ENCODE measurements at regions not wholly inside any gene's neighbourhood (a gene's known extent, or its start where the extent isn't known, plus 50 kb on each side); places are given as distances from the start of the nearest gene placed in this dataset.
A peak's percentile ranks its signal among the peaks of the same experiment; 100 is the strongest.

DNA sequence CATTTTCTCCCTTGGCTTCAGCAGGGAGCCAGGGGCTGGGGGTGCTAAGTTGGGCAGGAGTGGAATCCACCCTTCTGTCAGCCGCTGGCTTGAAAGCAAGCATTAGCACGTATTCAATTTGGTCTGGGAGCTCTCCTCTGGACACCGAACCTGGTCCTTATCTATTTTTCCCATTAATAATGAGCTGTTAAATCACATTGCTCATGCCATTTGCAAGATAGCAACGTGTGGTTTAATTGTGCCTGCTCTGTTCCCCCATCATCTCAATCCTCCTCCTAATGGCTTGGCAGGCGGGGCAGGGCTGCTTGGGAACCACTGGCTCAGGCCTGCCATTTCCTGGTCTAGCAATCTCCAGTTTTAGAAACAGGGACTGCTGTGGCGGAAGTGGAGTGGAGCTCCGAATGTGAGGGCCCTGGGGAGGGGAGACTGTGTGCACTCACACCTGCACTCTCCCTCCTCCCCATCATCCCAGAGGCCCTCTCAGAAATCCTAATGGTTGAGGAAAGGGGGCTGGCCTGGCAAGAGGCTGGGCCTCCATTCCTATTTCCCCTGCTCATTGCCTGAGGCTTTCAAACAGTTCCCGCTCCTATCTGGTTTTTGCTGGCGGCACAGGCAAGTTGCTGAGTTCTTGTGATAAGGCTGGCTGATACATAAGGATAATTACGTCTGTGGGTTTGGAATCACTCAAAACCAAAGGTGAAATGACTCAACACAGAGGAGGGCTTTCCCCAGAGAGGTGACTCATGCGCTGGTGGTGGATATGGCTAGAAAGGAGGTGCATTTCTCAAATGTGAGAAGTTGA, 201.2 kb upstream of the E2F8 start:
- no peaks in the 10 kb centered on the region for H3K36me3 ChIP-seq
- no peak for TF ChIP-seq CTCF (IDR thresholded peaks at IDR 0.05)
- peak overlapping the region; percentile 46 to 82 for H3K27ac ChIP-seq
- H3K4me3 ChIP-seq: no peak overlapping the region
- peaks cover 0 to 21% of the 10 kb centered on the region in 2 donors for H3K4me1 ChIP-seq
- H3K9me3 ChIP-seq: no peaks in the 10 kb centered on the region
- DNase-seq (ENCODE audit: low spot score): peak; percentile 88
- H3K27me3 ChIP-seq: no peaks in the 10 kb centered on the region

GRCh38 chr11:19441288-19441687, 200.5 kb upstream of the E2F8 start:
- DNase-seq (ENCODE audit: low spot score): no peak
- TF ChIP-seq CTCF (IDR thresholded peaks at IDR 0.05): no peak
- Histone ChIP-seq H3K36me3 (no peaks in the 10 kb centered on the region), H3K4me1 (peaks cover 0 to 21% of the 10 kb centered on the region in 2 donors), H3K9me3 (no peaks in the 10 kb centered on the region), H3K27ac (peak overlapping the region; percentile 46 to 82), H3K4me3 (no peak overlapping the region), H3K27me3 (no peaks in the 10 kb centered on the region)

GRCh38 chr11:19437760-19438159, 197.0 kb upstream of the E2F8 start:
- Histone ChIP-seq H3K4me1 (peaks cover 0 to 21% of the 10 kb centered on the region in 2 donors), H3K27me3 (no peaks in the 10 kb centered on the region), H3K9me3 (no peaks in the 10 kb centered on the region), H3K36me3 (no peaks in the 10 kb centered on the region), H3K4me3 (no peak overlapping the region), H3K27ac (no peak overlapping the region)
- no peak for TF ChIP-seq CTCF (IDR thresholded peaks at IDR 0.05)
- no peak for DNase-seq (ENCODE audit: low spot score)

DNA sequence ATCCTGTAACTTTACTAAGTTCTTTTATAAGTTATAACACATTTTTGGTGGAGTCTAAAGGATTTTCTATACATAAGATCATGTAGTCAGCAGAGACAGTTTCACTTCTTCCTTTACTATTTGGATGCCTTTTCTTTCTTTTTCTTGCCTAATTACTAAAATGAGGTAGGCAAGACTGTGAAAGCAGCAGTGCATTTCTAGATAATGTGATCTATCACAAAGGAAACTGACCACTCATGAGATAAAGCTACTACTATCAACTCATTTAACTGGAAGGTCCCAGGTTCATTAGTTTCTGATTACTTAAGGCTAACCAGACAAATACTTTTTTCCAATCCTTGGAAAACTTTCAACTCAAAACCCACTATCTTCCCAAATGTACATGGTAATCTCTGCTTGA, 196.2 kb upstream of the E2F8 start:
- Histone ChIP-seq H3K27me3 (no peaks in the 10 kb centered on the region), H3K27ac (no peak overlapping the region), H3K36me3 (no peaks in the 10 kb centered on the region), H3K9me3 (no peaks in the 10 kb centered on the region), H3K4me1 (peaks cover 0 to 13% of the 10 kb centered on the region in 2 donors), H3K4me3 (no peak overlapping the region)
- DNase-seq (ENCODE audit: low spot score): no peak
- no peak for TF ChIP-seq CTCF (IDR thresholded peaks at IDR 0.05)

DNA sequence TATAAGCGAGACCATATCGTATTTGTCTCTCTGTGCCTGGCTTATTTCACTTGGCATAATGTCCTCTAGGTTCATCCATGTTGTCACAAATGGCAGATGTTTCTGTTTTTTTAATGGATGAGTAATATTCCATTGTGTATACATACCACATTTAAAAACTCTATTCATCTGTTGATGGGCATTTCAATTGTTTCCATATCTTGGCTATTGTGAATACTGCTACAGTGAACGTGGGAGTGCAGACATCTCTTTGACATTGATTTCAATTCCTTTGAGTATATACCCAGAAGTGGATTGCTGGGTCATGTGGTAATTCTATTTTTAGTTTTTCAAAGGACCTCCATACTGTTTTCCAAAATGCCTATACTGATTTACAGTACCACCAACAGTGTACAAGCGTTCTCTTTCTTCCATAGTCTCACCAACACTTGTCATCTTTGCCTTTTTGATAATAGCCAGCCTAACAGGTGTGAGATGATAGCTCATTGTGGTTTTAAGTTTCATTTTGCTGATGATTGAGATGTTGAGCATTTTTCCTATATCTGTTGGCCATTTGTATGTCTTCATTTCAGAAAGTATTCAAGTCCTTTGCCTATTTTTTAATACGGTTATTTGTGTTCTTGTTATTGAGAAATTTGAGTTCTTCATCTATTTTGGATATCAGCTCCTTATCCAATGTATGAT, 194.7 kb upstream of the E2F8 start:
- H3K9me3 ChIP-seq: no peaks in the 10 kb centered on the region

More for the DNA sequence above, 194.7 kb upstream of the E2F8 start:
- Histone ChIP-seq H3K4me1 (peaks cover 0 to 9% of the 10 kb centered on the region in 2 donors), H3K27me3 (no peaks in the 10 kb centered on the region), H3K27ac (no peak overlapping the region), H3K36me3 (no peaks in the 10 kb centered on the region), H3K4me3 (no peak overlapping the region)
- TF ChIP-seq CTCF (IDR thresholded peaks at IDR 0.05): no peak
- DNase-seq (ENCODE audit: low spot score): no peak

Data from right atrium auricular region (tissue), 2 donors.